IPS-18a (cell line): ENCODE measurements at regions not wholly inside any gene's neighbourhood (a gene's known extent, or its start where the extent isn't known, plus 50 kb on each side); places are given as distances from the start of the nearest gene placed in this dataset.
"Not testable (repeated sequence)": the region's sequence is repeated elsewhere in the genome, so short reads cannot be mapped to it uniquely, and the experiment has no call there.

Source experiments
- H3K27ac ChIP-seq: one replicate; pipeline ENCODE4 v1.5.1; 2013; ENCODE audit warnings: low read length
- H3K27me3 ChIP-seq: one replicate; pipeline ENCODE4 v1.6.1; 2013; ENCODE audit warnings: mild to moderate bottlenecking, low read length; ENCODE audit not compliant: control insufficient read depth, insufficient read depth
- H3K36me3 ChIP-seq: one replicate; pipeline ENCODE4 v1.6.1; 2013; ENCODE audit warnings: low read depth, low read length; ENCODE audit not compliant: control insufficient read depth
- H3K4me1 ChIP-seq: one replicate; pipeline ENCODE4 v1.6.1; 2013; ENCODE audit warnings: low read depth, low read length; ENCODE audit not compliant: control insufficient read depth
- H3K4me3 ChIP-seq: one replicate; pipeline ENCODE4 v1.5.1; 2013; ENCODE audit warnings: low read length
- H3K9ac ChIP-seq: one replicate; pipeline ENCODE4 v1.6.1; 2013; ENCODE audit warnings: mild to moderate bottlenecking, low read length, moderate library complexity
- H3K9me3 ChIP-seq: one replicate; pipeline ENCODE4 v1.6.1; 2013; ENCODE audit warnings: low read depth, low read length; ENCODE audit not compliant: control insufficient read depth

DNA sequence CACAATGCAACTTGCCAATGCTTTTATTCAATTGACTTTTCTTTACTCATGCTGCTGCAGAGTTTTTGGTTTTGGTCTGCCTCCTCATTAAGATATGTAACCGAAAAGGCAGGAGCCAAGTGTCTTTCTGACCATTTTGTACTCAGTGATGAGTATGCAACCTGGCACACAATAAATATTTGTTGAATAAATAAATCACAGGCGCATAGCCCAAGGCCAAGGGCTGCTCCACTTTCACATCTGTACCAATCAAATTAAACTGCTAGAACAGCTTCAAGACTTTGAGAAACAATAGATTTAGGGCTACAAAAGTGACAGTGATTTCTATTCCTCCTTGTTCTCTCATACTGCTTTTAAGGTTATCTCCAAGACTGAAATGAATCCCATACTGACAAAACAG lies 828.2 kb downstream of the RNF144A start:
- H3K27ac ChIP-seq: no peak overlapping the region
- H3K4me3 ChIP-seq: no peak overlapping the region
- H3K27me3 ChIP-seq: no peaks in the 10 kb centered on the region
- no peak overlapping the region for H3K9ac ChIP-seq
- H3K36me3 ChIP-seq: no peaks in the 10 kb centered on the region
- H3K4me1 ChIP-seq: no peaks in the 10 kb centered on the region
- H3K9me3 ChIP-seq: no peaks in the 10 kb centered on the region

DNA sequence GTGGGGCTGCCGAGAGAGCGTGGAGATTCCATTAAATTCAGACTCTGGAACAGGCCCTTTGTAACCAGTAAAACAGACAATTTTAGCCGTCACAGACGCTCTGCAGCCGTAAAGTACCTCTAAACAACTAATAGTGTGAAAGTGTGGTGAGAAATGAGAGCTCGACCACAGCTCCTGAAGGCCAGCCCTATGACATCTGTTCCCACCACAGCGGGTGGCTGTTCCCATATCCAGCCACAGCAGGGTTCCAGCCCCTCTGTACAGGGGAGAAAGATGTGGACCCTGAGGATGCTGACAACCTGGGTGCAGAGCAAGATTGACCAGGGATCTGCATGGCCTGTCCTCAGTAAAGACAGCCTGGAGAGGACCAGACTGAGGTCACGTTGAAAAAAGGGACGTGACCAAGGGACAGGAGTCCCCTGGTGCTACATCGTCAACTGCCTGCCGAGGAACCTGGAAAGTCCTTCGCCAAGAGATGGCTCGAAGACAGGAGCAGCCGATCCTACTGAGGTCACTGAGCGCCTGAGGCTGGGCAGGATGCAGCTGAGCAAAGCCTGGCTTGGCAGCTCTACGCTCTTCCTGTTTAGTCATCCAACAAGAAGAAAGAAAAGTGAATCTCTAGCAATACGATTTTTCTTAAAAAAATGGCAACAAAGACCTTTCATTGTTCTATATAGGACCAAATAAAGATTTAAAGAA lies 831.7 kb downstream of the RNF144A start:
- H3K9me3 ChIP-seq: peaks cover under 1% of the 10 kb centered on the region
- H3K9ac ChIP-seq: no peak overlapping the region
- no peaks in the 10 kb centered on the region for H3K27me3 ChIP-seq
- no peaks in the 10 kb centered on the region for H3K36me3 ChIP-seq
- H3K27ac ChIP-seq: no peak overlapping the region
- H3K4me3 ChIP-seq: no peak overlapping the region
- no peaks in the 10 kb centered on the region for H3K4me1 ChIP-seq

GRCh38 chr2:7749895-7750559 lies 832.8 kb downstream of the RNF144A start:
- Histone ChIP-seq H3K27ac (no peak overlapping the region), H3K4me1 (no peaks in the 10 kb centered on the region), H3K9ac (no peak overlapping the region), H3K9me3 (peaks cover 4% of the 10 kb centered on the region), H3K4me3 (no peak overlapping the region), H3K27me3 (no peaks in the 10 kb centered on the region), H3K36me3 (no peaks in the 10 kb centered on the region)

- no peaks in the 10 kb centered on the region for H3K36me3 ChIP-seq
- no peak overlapping the region for H3K4me3 ChIP-seq
- no peaks in the 10 kb centered on the region for H3K4me1 ChIP-seq
- H3K27ac ChIP-seq: no peak overlapping the region
- H3K27me3 ChIP-seq: no peaks in the 10 kb centered on the region
- H3K9me3 ChIP-seq: peaks cover 4% of the 10 kb centered on the region
- H3K9ac ChIP-seq: no peak overlapping the region
Observed at GRCh38 chr2:7752291-7752690, 835.1 kb downstream of the RNF144A start.

- Histone ChIP-seq H3K4me3 (no peak overlapping the region), H3K27me3 (no peaks in the 10 kb centered on the region), H3K9me3 (peaks cover 10% of the 10 kb centered on the region), H3K36me3 (no peaks in the 10 kb centered on the region), H3K4me1 (no peaks in the 10 kb centered on the region), H3K9ac (no peak overlapping the region), H3K27ac (no peak overlapping the region)
Observed at GRCh38 chr2:7753777-7754176, 836.6 kb downstream of the RNF144A start.

DNA sequence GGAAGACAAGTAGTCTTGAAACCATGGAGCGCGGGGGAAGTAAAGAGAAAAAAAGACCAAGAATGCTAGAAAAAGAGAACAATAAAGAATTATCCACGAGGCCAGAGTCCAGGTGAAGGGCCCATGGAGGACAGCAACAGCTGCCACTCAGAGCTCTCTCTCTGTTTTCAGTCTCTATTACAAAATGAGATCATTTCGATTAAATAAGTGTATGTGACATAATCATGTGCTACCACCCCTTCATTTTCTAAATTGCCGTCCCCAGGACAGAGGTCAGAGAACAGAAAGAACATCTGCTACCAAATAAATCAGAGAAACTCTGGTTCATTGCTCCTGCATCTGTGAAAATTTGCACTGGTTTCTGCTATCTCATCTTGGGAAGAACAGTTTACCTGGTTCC lies 838.7 kb downstream of the RNF144A start:
- Histone ChIP-seq H3K9ac (no peak overlapping the region), H3K27me3 (no peaks in the 10 kb centered on the region), H3K4me1 (no peaks in the 10 kb centered on the region), H3K9me3 (peaks cover 10% of the 10 kb centered on the region), H3K4me3 (no peak overlapping the region), H3K27ac (no peak overlapping the region), H3K36me3 (no peaks in the 10 kb centered on the region)

- Histone ChIP-seq H3K27ac (no peak overlapping the region), H3K27me3 (no peaks in the 10 kb centered on the region), H3K4me3 (no peak overlapping the region), H3K9me3 (peaks cover 18% of the 10 kb centered on the region), H3K4me1 (no peaks in the 10 kb centered on the region), H3K36me3 (no peaks in the 10 kb centered on the region), H3K9ac (no peak overlapping the region)
Observed at GRCh38 chr2:7758073-7758759, 841.0 kb downstream of the RNF144A start.

GRCh38 chr2:7759898-7760297 lies 842.7 kb downstream of the RNF144A start:
- Histone ChIP-seq H3K27ac (no peak overlapping the region), H3K36me3 (no peaks in the 10 kb centered on the region), H3K4me3 (no peak overlapping the region), H3K27me3 (no peaks in the 10 kb centered on the region), H3K4me1 (no peaks in the 10 kb centered on the region), H3K9me3 (peaks cover 27% of the 10 kb centered on the region), H3K9ac (no peak overlapping the region)

- not testable (repeated sequence) for H3K27me3 ChIP-seq, H3K27ac ChIP-seq, H3K4me3 ChIP-seq, H3K4me1 ChIP-seq, H3K9ac ChIP-seq, H3K36me3 ChIP-seq
- H3K9me3 ChIP-seq: peaks cover 23% of the 10 kb centered on the region
Observed at GRCh38 chr2:7763418-7763817, 846.2 kb downstream of the RNF144A start.

DNA sequence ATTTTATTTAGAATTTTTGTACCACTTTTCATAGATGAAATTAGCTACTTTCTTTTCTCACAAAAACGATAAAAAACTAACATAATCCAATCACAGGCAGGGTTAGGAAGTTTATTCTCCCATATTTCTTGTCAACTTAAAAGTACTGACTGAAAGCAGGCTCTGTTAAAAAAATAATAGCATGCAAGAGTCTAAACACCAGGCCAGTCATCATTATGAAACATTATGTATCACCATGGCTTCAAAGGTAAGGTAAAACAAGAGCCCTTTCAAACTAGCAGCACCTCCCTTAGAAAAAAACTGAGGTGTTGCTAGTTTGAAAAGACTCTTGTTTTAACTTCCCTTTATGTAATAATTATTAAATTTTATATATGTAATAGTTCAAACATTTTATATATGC lies 848.0 kb downstream of the RNF144A start:
- H3K4me1 ChIP-seq: no peaks in the 10 kb centered on the region
- peaks cover 23% of the 10 kb centered on the region for H3K9me3 ChIP-seq
- H3K27ac ChIP-seq: no peak overlapping the region
- no peak overlapping the region for H3K4me3 ChIP-seq
- no peak overlapping the region for H3K9ac ChIP-seq
- H3K27me3 ChIP-seq: no peaks in the 10 kb centered on the region
- H3K36me3 ChIP-seq: no peaks in the 10 kb centered on the region

DNA sequence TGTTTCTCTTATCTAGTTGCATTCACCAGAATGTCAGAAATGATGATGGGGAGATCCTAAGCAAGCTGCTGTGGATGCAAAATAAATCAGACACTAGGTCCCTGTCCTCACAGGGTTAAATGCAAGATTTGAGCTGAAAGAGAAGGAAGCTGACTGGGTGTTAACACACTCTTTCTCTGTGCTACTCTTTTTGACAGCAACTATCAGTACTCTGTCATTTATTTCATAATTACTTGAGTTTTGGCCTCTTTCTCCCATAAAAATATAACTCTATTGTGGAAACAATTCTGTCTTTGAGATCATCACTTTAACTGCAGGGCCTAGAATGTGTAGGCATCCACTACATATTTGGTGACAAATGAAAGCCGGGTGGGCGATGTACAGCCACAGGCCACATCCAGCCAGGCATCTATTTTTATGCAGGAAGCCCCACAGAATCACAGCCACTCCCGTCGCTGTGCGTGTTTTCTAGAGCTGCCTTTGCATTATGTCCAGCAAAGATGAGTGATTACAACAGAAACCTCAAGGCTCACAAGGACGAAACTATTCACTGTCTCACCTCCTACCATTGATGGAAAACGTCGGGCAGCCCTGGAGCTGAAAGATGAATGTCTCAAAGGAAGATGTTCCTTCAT lies 849.0 kb downstream of the RNF144A start:
- H3K4me3 ChIP-seq: no peak overlapping the region
- peaks cover 23% of the 10 kb centered on the region for H3K9me3 ChIP-seq
- no peaks in the 10 kb centered on the region for H3K36me3 ChIP-seq
- H3K9ac ChIP-seq: no peak overlapping the region
- no peaks in the 10 kb centered on the region for H3K27me3 ChIP-seq
- no peaks in the 10 kb centered on the region for H3K4me1 ChIP-seq
- no peak overlapping the region for H3K27ac ChIP-seq
